ENCODE measurements at regions not wholly inside any gene's neighbourhood (a gene's known extent, or its start where the extent isn't known, plus 50 kb on each side); places are given as distances from the start of the nearest gene placed in this dataset.

- H3K4me1 ChIP-seq (ENCODE audit: control insufficient read depth in 1 of 2, insufficient read depth in 2 of 2, low read length in 2 of 2), result no peaks in the 10 kb centered on the region
- no peak overlapping the region for H3K4me2 ChIP-seq (ENCODE audit: low read length)
- no peaks in the 10 kb centered on the region for H3K9me2 ChIP-seq (ENCODE audit: insufficient read depth)
- H3K9ac ChIP-seq (ENCODE audit: low read length), result no peak overlapping the region
- ChIA-PET RAD21 (ENCODE audit: low non-redundant PET in 1 of 2, low total read pairs in 2 of 2, uncharacterized antibody in 2 of 2, unreplicated experiment in 2 of 2) (no interaction called here), POLR2A (no interaction called here), CTCF (no interaction called here)
- no peaks in the 10 kb centered on the region for H4K20me1 ChIP-seq (ENCODE audit: insufficient read depth)
- no peaks in the 10 kb centered on the region for H3K79me2 ChIP-seq (ENCODE audit: insufficient read depth, low read length)
- no peak overlapping the region for H3K4me3 ChIP-seq (replicated peaks in 1 of 2; ENCODE audit: low read depth in 1 of 2, low read length in 2 of 2)
- intact Hi-C loops (cut with micrococcal nuclease), result no loop called here
- H3K27me3 ChIP-seq (ENCODE audit: insufficient read depth, low read length), result no peaks in the 10 kb centered on the region
- H3K36me3 ChIP-seq (ENCODE audit: control insufficient read depth in 1 of 2, insufficient read depth in 2 of 2, low read length in 2 of 2), result no peaks in the 10 kb centered on the region
- DNase-seq (ENCODE audit: low read depth, low spot score), result no peak
- H3K9me3 ChIP-seq (ENCODE audit: control insufficient read depth in 1 of 2, insufficient read depth in 1 of 2, low read depth in 1 of 2, low read length in 2 of 2), result no peaks in the 10 kb centered on the region
- no peak overlapping the region for H2AFZ ChIP-seq (ENCODE audit: low read depth, low read length, poor library complexity, severe bottlenecking)
- BruUV-seq (replicated peaks), result no TSS peak
- no peak overlapping the region for H3K27ac ChIP-seq (ENCODE audit: low read depth, low read length)
- TF ChIP-seq FOSL1 (IDR thresholded peaks at IDR 0.05; ENCODE audit: low read depth), result no peak
- no peak for TF ChIP-seq POLR2A (IDR thresholded peaks at IDR 0.05; ENCODE audit: borderline replicate concordance, extremely low read depth, insufficient read depth, insufficient read length)
- TF ChIP-seq, protein P1, sequence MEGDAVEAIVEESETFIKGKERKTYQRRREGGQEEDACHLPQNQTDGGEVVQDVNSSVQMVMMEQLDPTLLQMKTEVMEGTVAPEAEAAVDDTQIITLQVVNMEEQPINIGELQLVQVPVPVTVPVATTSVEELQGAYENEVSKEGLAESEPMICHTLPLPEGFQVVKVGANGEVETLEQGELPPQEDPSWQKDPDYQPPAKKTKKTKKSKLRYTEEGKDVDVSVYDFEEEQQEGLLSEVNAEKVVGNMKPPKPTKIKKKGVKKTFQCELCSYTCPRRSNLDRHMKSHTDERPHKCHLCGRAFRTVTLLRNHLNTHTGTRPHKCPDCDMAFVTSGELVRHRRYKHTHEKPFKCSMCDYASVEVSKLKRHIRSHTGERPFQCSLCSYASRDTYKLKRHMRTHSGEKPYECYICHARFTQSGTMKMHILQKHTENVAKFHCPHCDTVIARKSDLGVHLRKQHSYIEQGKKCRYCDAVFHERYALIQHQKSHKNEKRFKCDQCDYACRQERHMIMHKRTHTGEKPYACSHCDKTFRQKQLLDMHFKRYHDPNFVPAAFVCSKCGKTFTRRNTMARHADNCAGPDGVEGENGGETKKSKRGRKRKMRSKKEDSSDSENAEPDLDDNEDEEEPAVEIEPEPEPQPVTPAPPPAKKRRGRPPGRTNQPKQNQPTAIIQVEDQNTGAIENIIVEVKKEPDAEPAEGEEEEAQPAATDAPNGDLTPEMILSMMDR (IDR thresholded peaks at IDR 0.05 in 2 of 3, conservative IDR thresholded peaks at IDR 0.05 in 1 of 3; ENCODE audit: borderline replicate concordance in 1 of 3, insufficient read depth in 1 of 3, low read depth in 2 of 3, low read length in 2 of 3), result no peak
- no peak for TF ChIP-seq CBX3 (IDR thresholded peaks at IDR 0.05; ENCODE audit: low read depth)
- TF ChIP-seq SIN3A (IDR thresholded peaks at IDR 0.05; ENCODE audit: low read depth), result no peak
- no peak for TF ChIP-seq MAX (IDR thresholded peaks at IDR 0.05)
- no peak for TF ChIP-seq ELF1 (IDR thresholded peaks at IDR 0.05; ENCODE audit: borderline replicate concordance, low read depth)
- ATAC-seq, result no peak
Measured at GRCh38 chr5:36478646-36479317, 127.6 kb upstream of the SLC1A3 start.

Data from HCT116 (cell line).